MM.1S (cell line): ENCODE measurements at regions not wholly inside any gene's neighbourhood (a gene's known extent, or its start where the extent isn't known, plus 50 kb on each side); places are given as distances from the start of the nearest gene placed in this dataset.

Source experiments
- DNase-seq: peaks from one replicate; pipeline ENCODE4 v3.0.0-alpha.2; 2015
- H2AFZ ChIP-seq: fragments of 300-600 bp; sonication (generic); 2 replicates; pipeline ENCODE4 v1.6.0; 2016; ENCODE audit warnings: antibody characterized with exemption, low read length
- H3F3A ChIP-seq: fragments of 300-600 bp; sonication (generic); 2 replicates; pipeline ENCODE4 v1.6.1; 2016; ENCODE audit warnings: mild to moderate bottlenecking, antibody characterized with exemption, low read length, moderate library complexity, mixed read lengths; ENCODE audit not compliant: insufficient read depth
- H3K27ac ChIP-seq: fragments of 300-600 bp; sonication (generic); 2 replicates; pipeline ENCODE4 v1.5.1; 2016; ENCODE audit warnings: mild to moderate bottlenecking, low read length
- H3K27me3 ChIP-seq: fragments of 300-600 bp; sonication (generic); replicated peaks from 2 replicates; pipeline ENCODE4 v1.6.0; 2016; ENCODE audit warnings: low read length; ENCODE audit not compliant: insufficient read depth
- H3K36me3 ChIP-seq: fragments of 300-600 bp; sonication (generic); replicated peaks from 2 replicates; pipeline ENCODE4 v1.6.1; 2016; ENCODE audit warnings: mild to moderate bottlenecking, low read length, mixed read lengths; ENCODE audit not compliant: insufficient read depth
- H3K4me1 ChIP-seq: fragments of 300-600 bp; sonication (generic); 2 replicates; pipeline ENCODE4 v1.6.1; 2016; ENCODE audit warnings: low read length, mixed read lengths
- H3K4me2 ChIP-seq: fragments of 300-600 bp; sonication (generic); 2 replicates; pipeline ENCODE4 v1.6.0; 2016; ENCODE audit warnings: low read depth, low read length
- H3K4me3 ChIP-seq: fragments of 300-600 bp; sonication (generic); 2 replicates; pipeline ENCODE4 v1.5.1; 2016; ENCODE audit warnings: low read length, mixed read lengths
- H3K79me2 ChIP-seq: fragments of 300-600 bp; sonication (generic); 2 replicates; pipeline ENCODE4 v1.6.1; 2016; ENCODE audit warnings: mixed run types, low read length, mixed read lengths
- H3K9ac ChIP-seq: fragments of 300-600 bp; sonication (generic); 2 replicates; pipeline ENCODE4 v1.6.1; 2016; ENCODE audit warnings: low read length, mixed read lengths
- H3K9me2 ChIP-seq: fragments of 300-600 bp; sonication (generic); replicated peaks from 2 replicates; pipeline ENCODE4 v1.6.1; 2016; ENCODE audit warnings: mild to moderate bottlenecking, low read length, mixed read lengths; ENCODE audit not compliant: insufficient read depth
- H3K9me3 ChIP-seq: fragments of 300-600 bp; sonication (generic); replicated peaks from 2 replicates; pipeline ENCODE4 v1.6.1; 2016; ENCODE audit warnings: mild to moderate bottlenecking, low read length, mixed read lengths; ENCODE audit not compliant: insufficient read depth
- H4K20me1 ChIP-seq: fragments of 300-600 bp; sonication (generic); 2 replicates; pipeline ENCODE4 v1.6.1; 2016; ENCODE audit warnings: mild to moderate bottlenecking, low read length, moderate library complexity, mixed read lengths; ENCODE audit not compliant: insufficient read depth
- EZH2 ChIP-seq: fragments of 300-600 bp; sonication (generic); optimal IDR thresholded peaks from 2 replicates; pipeline ENCODE3; 2017; ENCODE audit warnings: low read depth, mild to moderate bottlenecking, antibody characterized with exemption, low read length, mixed read lengths
- EZH2phosphoT487 ChIP-seq: fragments of 300-600 bp; sonication (generic); IDR thresholded peaks from 2 replicates; pipeline ENCODE4 v1.6.1; 2018; ENCODE audit warnings: antibody characterized with exemption, low read length
- TF ChIP-seq, protein P1 (sequence below): fragments of 300-600 bp; sonication (generic); IDR thresholded peaks from 2 replicates; pipeline ENCODE4 v1.5.1; 2016; ENCODE audit warnings: antibody characterized with exemption, low read length, mixed read lengths

DNA sequence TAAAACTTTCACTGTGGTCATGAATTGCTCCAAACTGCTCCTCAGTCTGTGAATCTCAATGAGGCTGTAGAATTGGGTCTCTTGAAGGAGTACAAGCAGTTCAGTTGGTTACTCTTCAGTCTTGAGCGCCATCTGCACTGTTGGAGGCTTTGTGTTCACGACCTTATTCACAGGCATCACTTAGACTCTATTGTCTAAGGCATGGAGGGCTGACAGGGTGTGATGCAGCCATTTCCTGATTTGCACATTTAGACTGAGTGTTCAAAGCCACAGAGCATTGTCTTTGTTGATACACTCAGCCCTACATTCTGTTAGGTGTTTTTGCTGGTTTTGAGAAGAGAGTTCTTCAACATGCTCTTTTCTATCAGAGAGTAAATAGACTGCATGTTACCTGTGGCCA lies 355.9 kb upstream of the RIOK2 start:
- no peaks in the 10 kb centered on the region for H3K79me2 ChIP-seq
- DNase-seq = no peak
- 0 out of 2 replicates have a peak, but pooled peaks cover 4% of the 10 kb centered on the region for H3F3A ChIP-seq
- peaks cover 12% of the 10 kb centered on the region for H3K4me1 ChIP-seq
- no peaks in the 10 kb centered on the region for H3K9me3 ChIP-seq
- no peaks in the 10 kb centered on the region for H4K20me1 ChIP-seq
- TF ChIP-seq EZH2phosphoT487 (no peak), EZH2 (no peak)
- TF ChIP-seq, protein P1, sequence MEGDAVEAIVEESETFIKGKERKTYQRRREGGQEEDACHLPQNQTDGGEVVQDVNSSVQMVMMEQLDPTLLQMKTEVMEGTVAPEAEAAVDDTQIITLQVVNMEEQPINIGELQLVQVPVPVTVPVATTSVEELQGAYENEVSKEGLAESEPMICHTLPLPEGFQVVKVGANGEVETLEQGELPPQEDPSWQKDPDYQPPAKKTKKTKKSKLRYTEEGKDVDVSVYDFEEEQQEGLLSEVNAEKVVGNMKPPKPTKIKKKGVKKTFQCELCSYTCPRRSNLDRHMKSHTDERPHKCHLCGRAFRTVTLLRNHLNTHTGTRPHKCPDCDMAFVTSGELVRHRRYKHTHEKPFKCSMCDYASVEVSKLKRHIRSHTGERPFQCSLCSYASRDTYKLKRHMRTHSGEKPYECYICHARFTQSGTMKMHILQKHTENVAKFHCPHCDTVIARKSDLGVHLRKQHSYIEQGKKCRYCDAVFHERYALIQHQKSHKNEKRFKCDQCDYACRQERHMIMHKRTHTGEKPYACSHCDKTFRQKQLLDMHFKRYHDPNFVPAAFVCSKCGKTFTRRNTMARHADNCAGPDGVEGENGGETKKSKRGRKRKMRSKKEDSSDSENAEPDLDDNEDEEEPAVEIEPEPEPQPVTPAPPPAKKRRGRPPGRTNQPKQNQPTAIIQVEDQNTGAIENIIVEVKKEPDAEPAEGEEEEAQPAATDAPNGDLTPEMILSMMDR = no peak
- no peak overlapping the region for H2AFZ ChIP-seq
- no peak overlapping the region for H3K4me3 ChIP-seq
- no peaks in the 10 kb centered on the region for H3K27me3 ChIP-seq
- no peak overlapping the region for H3K27ac ChIP-seq
- no peaks in the 10 kb centered on the region for H3K36me3 ChIP-seq
- no peak overlapping the region for H3K4me2 ChIP-seq
- H3K9me2 ChIP-seq = no peaks in the 10 kb centered on the region
- no peak overlapping the region for H3K9ac ChIP-seq

DNA sequence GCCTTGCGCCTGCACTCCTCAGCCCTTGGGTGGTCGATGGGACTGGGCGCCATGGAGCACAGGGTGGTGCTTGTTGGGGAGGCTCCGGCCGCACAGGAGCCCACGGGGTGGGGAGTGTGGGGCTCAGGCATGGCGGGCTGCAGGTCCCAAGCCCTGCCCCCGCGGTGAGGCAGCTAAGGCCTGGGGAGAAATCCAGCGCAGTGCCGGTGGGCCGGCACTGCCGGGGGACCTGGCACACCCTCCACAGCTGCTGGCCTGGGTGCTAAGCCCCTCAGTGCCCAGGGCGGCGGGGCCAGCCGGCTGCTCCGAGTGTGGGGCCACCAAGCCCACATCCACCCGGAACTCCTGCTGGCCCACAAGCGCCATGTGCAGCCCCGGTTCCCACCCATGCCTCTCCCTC lies 358.8 kb upstream of the RIOK2 start:
- Histone ChIP-seq H3K9me2 (no peaks in the 10 kb centered on the region), H3K4me2 (no peak overlapping the region), H3K27ac (no peak overlapping the region), H3K36me3 (no peaks in the 10 kb centered on the region), H3K9me3 (no peaks in the 10 kb centered on the region), H3K4me3 (no peak overlapping the region), H3F3A (0 out of 2 replicates have a peak, but pooled peaks cover 2% of the 10 kb centered on the region), H3K27me3 (no peaks in the 10 kb centered on the region), H3K79me2 (no peaks in the 10 kb centered on the region), H4K20me1 (no peaks in the 10 kb centered on the region), H3K9ac (no peak overlapping the region), H2AFZ (no peak overlapping the region), H3K4me1 (peaks cover 2% of the 10 kb centered on the region)
- TF ChIP-seq EZH2phosphoT487 (no peak), EZH2 (no peak)
- TF ChIP-seq, protein P1 = no peak
- no peak for DNase-seq

DNA sequence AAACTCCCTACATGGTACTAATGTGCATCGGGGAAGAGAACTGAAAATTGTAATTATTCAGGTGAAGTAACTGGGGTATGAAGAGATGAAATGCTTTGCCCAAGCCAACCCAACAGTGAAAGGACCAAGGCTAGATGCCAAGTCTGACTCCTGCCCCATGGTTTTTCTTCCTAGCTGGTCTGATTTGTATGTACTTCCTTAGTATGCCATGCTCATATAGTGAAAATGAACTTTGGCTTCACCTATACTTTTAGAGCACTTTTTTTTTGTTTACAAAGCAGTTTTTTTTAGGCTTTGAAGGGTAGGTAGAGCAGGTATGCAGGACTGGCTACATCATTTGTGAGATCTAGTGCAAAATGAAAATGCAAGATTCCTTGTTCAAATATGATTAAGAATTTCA lies 359.4 kb upstream of the RIOK2 start:
- Histone ChIP-seq H3K4me2 (no peak overlapping the region), H3K27ac (no peak overlapping the region), H3K9ac (no peak overlapping the region), H3K4me1 (no peaks in the 10 kb centered on the region), H3K9me2 (no peaks in the 10 kb centered on the region), H3K4me3 (no peak overlapping the region), H3F3A (no peaks in the 10 kb centered on the region), H2AFZ (no peak overlapping the region), H3K27me3 (no peaks in the 10 kb centered on the region), H3K79me2 (no peaks in the 10 kb centered on the region), H4K20me1 (no peaks in the 10 kb centered on the region), H3K9me3 (no peaks in the 10 kb centered on the region), H3K36me3 (no peaks in the 10 kb centered on the region)
- no peak for DNase-seq
- TF ChIP-seq EZH2phosphoT487 (no peak), EZH2 (no peak)
- TF ChIP-seq, protein P1 = no peak
